Ascending aorta (tissue), 2 donors: ENCODE measurements at regions not wholly inside any gene's neighbourhood (a gene's known extent, or its start where the extent isn't known, plus 50 kb on each side); places are given as distances from the start of the nearest gene placed in this dataset.

Experiments used
- DNase-seq, 2 donors: peaks; one replicate each; pipeline ENCODE4 v3.0.0-alpha.2; 2019; ENCODE audit warnings: low spot score in 2 of 2
- H3K27ac ChIP-seq, 2 donors: fragments of 200-600 bp; sonication (generic); one replicate each; pipeline ENCODE4 v1.5.1; 2016 to 2017; ENCODE audit warnings: mild to moderate bottlenecking in 1 of 2
- H3K27me3 ChIP-seq: fragments of 200-600 bp; sonication (generic); one replicate; pipeline ENCODE4 v1.5.1; 2017
- H3K36me3 ChIP-seq, 2 donors: fragments of 200-600 bp; sonication (generic); one replicate each; pipeline ENCODE4 v1.5.1; 2016
- H3K4me1 ChIP-seq, 2 donors: fragments of 200-600 bp; sonication (generic); one replicate each; pipeline ENCODE4 v1.5.1; 2016 to 2017; ENCODE audit warnings: mild to moderate bottlenecking in 1 of 2
- H3K4me3 ChIP-seq, 2 donors: fragments of 200-600 bp; sonication (generic); one replicate each; pipeline ENCODE4 v1.5.1; 2016 to 2017; ENCODE audit warnings: mild to moderate bottlenecking in 1 of 2
- H3K9me3 ChIP-seq, 2 donors: fragments of 200-600 bp; sonication (generic); one replicate each; pipeline ENCODE4 v1.5.1; 2016
- CTCF ChIP-seq, 3 experiments: fragments of 200-600 bp in 2 of 3; fragments of 450-650 bp in 1 of 3; sonication (generic) in 2 of 3; IDR thresholded peaks; one replicate each; pipeline ENCODE4 v1.5.1; 2016 to 2019; ENCODE audit warnings: antibody characterized with exemption in 3 of 3, mild to moderate bottlenecking in 1 of 3, moderate library complexity in 1 of 3
- intact Hi-C: fragments of 100-400 bp; cut with DNase I; formaldehyde crosslinking; loops from one replicate; pipeline ENCODE4 v1.15.1; 2023

- TF ChIP-seq CTCF (IDR thresholded peaks at IDR 0.05): no peak
- H3K9me3 ChIP-seq: no peaks in the 10 kb centered on the region
- DNase-seq: no peak
- H3K4me1 ChIP-seq: no peaks in the 10 kb centered on the region
- no peaks in the 10 kb centered on the region for H3K36me3 ChIP-seq
- no peak overlapping the region for H3K4me3 ChIP-seq
- H3K27me3 ChIP-seq: no peaks in the 10 kb centered on the region
- intact Hi-C loops: no loop called here
- H3K27ac ChIP-seq: no peak overlapping the region
These were observed 203.8 kb upstream of the HS3ST1 start for GRCh38 chr4:11632483-11632882.

GRCh38 chr4:11632025-11632424, 203.3 kb upstream of the HS3ST1 start:
- Histone ChIP-seq H3K27ac (no peak overlapping the region), H3K4me3 (no peak overlapping the region), H3K4me1 (no peaks in the 10 kb centered on the region), H3K27me3 (no peaks in the 10 kb centered on the region), H3K36me3 (no peaks in the 10 kb centered on the region), H3K9me3 (no peaks in the 10 kb centered on the region)
- no peak for TF ChIP-seq CTCF (IDR thresholded peaks at IDR 0.05)
- intact Hi-C loops: no loop called here
- DNase-seq: no peak

- no peak for DNase-seq
- H3K36me3 ChIP-seq: no peaks in the 10 kb centered on the region
- no peaks in the 10 kb centered on the region for H3K9me3 ChIP-seq
- no peaks in the 10 kb centered on the region for H3K4me1 ChIP-seq
- intact Hi-C loops: no loop called here
- H3K4me3 ChIP-seq: no peak overlapping the region
- no peaks in the 10 kb centered on the region for H3K27me3 ChIP-seq
- no peak for TF ChIP-seq CTCF (IDR thresholded peaks at IDR 0.05)
- H3K27ac ChIP-seq: no peak overlapping the region
These were observed 202.7 kb upstream of the HS3ST1 start for GRCh38 chr4:11631416-11631815.

- Histone ChIP-seq H3K9me3 (no peaks in the 10 kb centered on the region), H3K36me3 (no peaks in the 10 kb centered on the region), H3K27ac (no peak overlapping the region), H3K4me3 (no peak overlapping the region), H3K4me1 (no peaks in the 10 kb centered on the region), H3K27me3 (no peaks in the 10 kb centered on the region)
- no peak for TF ChIP-seq CTCF (IDR thresholded peaks at IDR 0.05)
- no peak for DNase-seq
- intact Hi-C loops: no loop called here
These were observed 199.5 kb upstream of the HS3ST1 start for GRCh38 chr4:11628093-11628725.

- Histone ChIP-seq H3K9me3 (no peaks in the 10 kb centered on the region), H3K4me3 (no peak overlapping the region), H3K27ac (no peak overlapping the region), H3K4me1 (no peaks in the 10 kb centered on the region), H3K27me3 (no peaks in the 10 kb centered on the region), H3K36me3 (no peaks in the 10 kb centered on the region)
- DNase-seq: no peak
- TF ChIP-seq CTCF (IDR thresholded peaks at IDR 0.05): no peak
- intact Hi-C loops: no loop called here
These were observed 197.4 kb upstream of the HS3ST1 start for GRCh38 chr4:11626066-11626465.

GRCh38 chr4:11625211-11625610, 196.5 kb upstream of the HS3ST1 start:
- Histone ChIP-seq H3K9me3 (no peaks in the 10 kb centered on the region), H3K4me3 (no peak overlapping the region), H3K27ac (no peak overlapping the region), H3K4me1 (no peaks in the 10 kb centered on the region), H3K36me3 (no peaks in the 10 kb centered on the region), H3K27me3 (no peaks in the 10 kb centered on the region)
- intact Hi-C loops: no loop called here
- DNase-seq: no peak
- no peak for TF ChIP-seq CTCF (IDR thresholded peaks at IDR 0.05)
